GM12875 (cell line): ENCODE measurements at regions not wholly inside any gene's neighbourhood (a gene's known extent, or its start where the extent isn't known, plus 50 kb on each side); places are given as distances from the start of the nearest gene placed in this dataset.

ENCODE experiments used
- H3K4me3 ChIP-seq: one replicate; pipeline ENCODE4 v1.5.1; 2011; ENCODE audit warnings: low read depth, low read length, control low read depth
- CTCF ChIP-seq: IDR thresholded peaks from 2 replicates; pipeline ENCODE4 v1.5.1; 2011; ENCODE audit warnings: low read depth, mild to moderate bottlenecking, control low read depth, inconsistent platforms, low read length, moderate library complexity, borderline replicate concordance; ENCODE audit not compliant: insufficient read depth

- no peak overlapping the region for H3K4me3 ChIP-seq
- no peak for TF ChIP-seq CTCF
Observed at GRCh38 chr2:224180810-224181209, 141.7 kb upstream of the SERPINE2 start.

- TF ChIP-seq CTCF = no peak
Observed at GRCh38 chr2:224178056-224178455, 139.0 kb upstream of the SERPINE2 start.

GRCh38 chr2:224175538-224175937, 136.5 kb upstream of the SERPINE2 start:
- TF ChIP-seq CTCF = no peak
- H3K4me3 ChIP-seq = no peak overlapping the region

More at GRCh38 chr2:224178056-224178455, 139.0 kb upstream of the SERPINE2 start:
- no peak overlapping the region for H3K4me3 ChIP-seq

- TF ChIP-seq CTCF = no peak
Observed at GRCh38 chr2:224174990-224175389, 135.9 kb upstream of the SERPINE2 start.

GRCh38 chr2:224174521-224174920, 135.4 kb upstream of the SERPINE2 start:
- TF ChIP-seq CTCF = no peak
- H3K4me3 ChIP-seq = no peak overlapping the region

More at GRCh38 chr2:224174990-224175389, 135.9 kb upstream of the SERPINE2 start:
- no peak overlapping the region for H3K4me3 ChIP-seq

- no peak for TF ChIP-seq CTCF
- H3K4me3 ChIP-seq = no peak overlapping the region
Observed at GRCh38 chr2:224173933-224174332, 134.8 kb upstream of the SERPINE2 start.

GRCh38 chr2:224173210-224173609, 134.1 kb upstream of the SERPINE2 start:
- H3K4me3 ChIP-seq = no peak overlapping the region
- TF ChIP-seq CTCF = no peak
